ENCODE measurements at regions not wholly inside any gene's neighbourhood (a gene's known extent, or its start where the extent isn't known, plus 50 kb on each side); places are given as distances from the start of the nearest gene placed in this dataset.
"Not testable (repeated sequence)": the region's sequence is repeated elsewhere in the genome, so short reads cannot be mapped to it uniquely, and the experiment has no call there.

DNA sequence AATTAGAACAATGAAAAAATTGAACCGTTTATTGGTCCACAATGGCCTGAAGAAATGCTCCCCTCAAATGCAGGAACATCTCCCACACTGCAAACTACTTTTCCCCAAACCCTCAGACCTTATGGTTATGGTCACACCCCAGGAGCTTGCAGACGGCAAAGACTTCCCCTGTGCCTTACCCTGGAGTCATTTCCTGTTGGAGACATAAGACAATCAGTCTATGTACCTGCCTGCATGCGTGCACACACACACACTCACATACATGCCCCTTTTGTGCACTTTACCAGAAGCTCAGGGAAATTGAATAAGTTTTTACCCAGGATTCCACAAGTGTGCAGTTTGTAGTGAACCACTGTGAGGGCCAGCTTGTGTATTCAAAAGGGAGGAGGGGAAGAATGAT lies 281.9 kb upstream of the CELF4 start:
- no peak overlapping the region for H3K9ac ChIP-seq
- no peak overlapping the region for H3K4me3 ChIP-seq
- H4K20me1 ChIP-seq = no peaks in the 10 kb centered on the region
- no peaks in the 10 kb centered on the region for H3K36me3 ChIP-seq
- TF ChIP-seq Cebpa-rat (IDR thresholded peaks at IDR 0.05) = no peak
- no peaks in the 10 kb centered on the region for H3K4me1 ChIP-seq
- no peaks in the 10 kb centered on the region for H3K9me3 ChIP-seq
- H3K4me2 ChIP-seq = no peak overlapping the region
- no peaks in the 10 kb centered on the region for H3K27me3 ChIP-seq
- H3K27ac ChIP-seq = no peak overlapping the region

DNA sequence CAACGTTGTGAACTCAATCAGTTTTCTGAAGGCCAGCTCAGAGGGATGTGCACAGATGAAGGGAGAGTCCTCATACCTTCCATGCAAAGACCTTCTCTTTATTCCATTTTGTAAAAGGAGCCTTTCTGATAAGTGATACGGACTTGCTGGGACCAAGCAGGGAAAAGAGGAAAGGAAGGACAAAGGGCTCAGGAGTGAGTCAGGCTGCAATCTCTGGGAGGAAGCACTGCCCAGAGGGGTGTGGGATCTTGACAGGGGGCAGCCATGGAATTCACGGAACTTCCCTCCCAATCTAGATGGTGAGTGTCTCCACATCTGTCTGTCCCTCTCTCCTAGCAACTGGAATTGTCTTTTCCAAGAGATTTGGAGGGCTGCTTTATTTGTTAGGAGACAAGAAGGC lies 281.4 kb upstream of the CELF4 start:
- Histone ChIP-seq H3K4me3 (no peak overlapping the region), H3K27ac (no peak overlapping the region), H3K36me3 (no peaks in the 10 kb centered on the region), H3K4me2 (no peak overlapping the region), H3K27me3 (no peaks in the 10 kb centered on the region), H4K20me1 (no peaks in the 10 kb centered on the region), H3K4me1 (no peaks in the 10 kb centered on the region), H3K9me3 (no peaks in the 10 kb centered on the region), H3K9ac (no peak overlapping the region)
- TF ChIP-seq Cebpa-rat (IDR thresholded peaks at IDR 0.05) = no peak

DNA sequence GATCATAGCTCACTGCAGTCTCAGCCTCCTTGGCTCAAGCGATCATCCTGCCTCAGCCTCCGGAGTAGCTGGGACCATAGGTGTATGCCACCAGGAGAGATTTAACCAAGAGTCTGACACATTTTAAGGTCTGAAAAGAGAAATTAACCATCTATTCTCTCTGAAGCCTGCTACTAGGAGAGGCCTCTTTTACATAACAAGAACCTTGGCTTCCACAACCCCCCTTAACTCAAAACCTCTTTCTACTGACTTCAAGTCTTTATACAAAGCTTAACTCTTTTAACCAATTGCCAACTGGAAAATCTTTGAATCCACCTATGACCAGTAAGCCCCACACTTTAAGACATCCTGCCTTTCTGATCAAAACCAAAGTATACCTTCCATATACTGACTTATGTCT lies 279.9 kb upstream of the CELF4 start:
- no peaks in the 10 kb centered on the region for H3K4me1 ChIP-seq
- no peaks in the 10 kb centered on the region for H4K20me1 ChIP-seq
- TF ChIP-seq Cebpa-rat (IDR thresholded peaks at IDR 0.05) = no peak
- no peak overlapping the region for H3K4me2 ChIP-seq
- no peaks in the 10 kb centered on the region for H3K36me3 ChIP-seq
- H3K9me3 ChIP-seq = peaks cover 5% of the 10 kb centered on the region; the same call in 1 of the 2 replicates
- no peaks in the 10 kb centered on the region for H3K27me3 ChIP-seq
- H3K4me3 ChIP-seq = no peak overlapping the region
- H3K27ac ChIP-seq = no peak overlapping the region
- no peak overlapping the region for H3K9ac ChIP-seq

DNA sequence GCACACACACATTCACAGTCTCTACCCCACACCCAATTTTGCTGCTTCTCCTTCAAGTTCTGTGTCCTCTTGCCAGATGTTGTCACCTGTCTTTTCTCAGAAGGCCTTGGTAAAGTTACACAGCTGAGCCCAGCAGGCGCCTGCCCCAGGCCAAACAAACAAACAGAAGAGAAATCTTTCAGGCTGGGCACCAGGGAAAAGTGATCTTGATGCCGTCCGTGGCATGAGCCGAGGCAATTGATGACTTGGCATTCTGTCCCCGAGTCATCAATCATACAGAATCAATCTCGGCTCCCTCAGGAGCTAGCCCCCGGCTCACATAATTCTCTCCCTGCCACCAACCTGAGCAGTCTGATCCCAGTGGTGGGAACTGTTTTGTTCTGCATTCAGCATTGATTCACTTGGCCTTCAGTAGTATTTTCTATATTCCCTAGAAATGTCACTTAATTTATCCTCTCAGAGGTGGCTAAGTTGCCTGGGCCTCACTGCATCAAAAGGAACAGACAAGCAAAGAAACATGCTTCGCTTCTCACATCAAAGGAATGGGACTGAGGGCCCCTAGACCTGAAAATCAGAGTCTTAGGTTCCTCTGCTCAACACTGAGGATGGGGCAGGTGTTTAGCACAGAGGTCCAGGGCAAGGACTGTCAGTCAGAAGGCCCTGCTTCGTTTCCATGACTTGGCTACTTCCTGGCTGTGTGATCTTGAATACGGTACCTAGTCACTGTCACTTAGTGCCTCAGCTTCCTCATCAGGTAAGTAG lies 278.8 kb upstream of the CELF4 start:
- TF ChIP-seq Cebpa-rat (IDR thresholded peaks at IDR 0.05) = no peak
- Histone ChIP-seq H3K4me2 (no peak overlapping the region), H4K20me1 (no peaks in the 10 kb centered on the region), H3K27me3 (no peaks in the 10 kb centered on the region), H3K36me3 (no peaks in the 10 kb centered on the region), H3K9ac (no peak overlapping the region), H3K9me3 (peaks cover 5% of the 10 kb centered on the region; the same call in 1 of the 2 replicates), H3K4me1 (no peaks in the 10 kb centered on the region), H3K4me3 (no peak overlapping the region), H3K27ac (no peak overlapping the region)

DNA sequence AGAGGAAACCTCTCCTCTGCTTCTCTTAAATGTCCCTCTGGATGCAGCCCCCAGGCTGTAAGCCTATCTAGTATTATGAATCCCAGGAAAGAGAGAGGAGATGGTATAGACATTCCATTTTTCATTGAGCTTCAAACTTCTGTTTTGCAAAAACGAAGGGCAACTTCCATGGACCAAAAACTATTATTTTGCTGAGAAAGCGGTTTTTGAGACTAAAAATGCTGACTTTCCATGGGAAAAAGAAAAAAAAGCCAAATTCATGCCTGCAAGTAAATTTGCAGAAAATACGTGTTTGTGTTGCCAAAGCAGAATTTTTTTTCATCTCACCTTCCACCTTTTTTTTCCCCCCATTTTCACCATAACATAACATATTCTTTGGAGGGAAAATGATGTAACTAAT lies 272.5 kb upstream of the CELF4 start:
- H3K4me2 ChIP-seq = no peak overlapping the region
- no peaks in the 10 kb centered on the region for H3K36me3 ChIP-seq
- no peak overlapping the region for H3K9ac ChIP-seq
- H3K4me1 ChIP-seq = no peaks in the 10 kb centered on the region
- no peak for TF ChIP-seq Cebpa-rat (IDR thresholded peaks at IDR 0.05)
- no peaks in the 10 kb centered on the region for H4K20me1 ChIP-seq
- H3K27ac ChIP-seq = no peak overlapping the region
- H3K4me3 ChIP-seq = no peak overlapping the region
- no peaks in the 10 kb centered on the region for H3K27me3 ChIP-seq
- peaks cover 5% of the 10 kb centered on the region; the same call in 1 of the 2 replicates for H3K9me3 ChIP-seq

DNA sequence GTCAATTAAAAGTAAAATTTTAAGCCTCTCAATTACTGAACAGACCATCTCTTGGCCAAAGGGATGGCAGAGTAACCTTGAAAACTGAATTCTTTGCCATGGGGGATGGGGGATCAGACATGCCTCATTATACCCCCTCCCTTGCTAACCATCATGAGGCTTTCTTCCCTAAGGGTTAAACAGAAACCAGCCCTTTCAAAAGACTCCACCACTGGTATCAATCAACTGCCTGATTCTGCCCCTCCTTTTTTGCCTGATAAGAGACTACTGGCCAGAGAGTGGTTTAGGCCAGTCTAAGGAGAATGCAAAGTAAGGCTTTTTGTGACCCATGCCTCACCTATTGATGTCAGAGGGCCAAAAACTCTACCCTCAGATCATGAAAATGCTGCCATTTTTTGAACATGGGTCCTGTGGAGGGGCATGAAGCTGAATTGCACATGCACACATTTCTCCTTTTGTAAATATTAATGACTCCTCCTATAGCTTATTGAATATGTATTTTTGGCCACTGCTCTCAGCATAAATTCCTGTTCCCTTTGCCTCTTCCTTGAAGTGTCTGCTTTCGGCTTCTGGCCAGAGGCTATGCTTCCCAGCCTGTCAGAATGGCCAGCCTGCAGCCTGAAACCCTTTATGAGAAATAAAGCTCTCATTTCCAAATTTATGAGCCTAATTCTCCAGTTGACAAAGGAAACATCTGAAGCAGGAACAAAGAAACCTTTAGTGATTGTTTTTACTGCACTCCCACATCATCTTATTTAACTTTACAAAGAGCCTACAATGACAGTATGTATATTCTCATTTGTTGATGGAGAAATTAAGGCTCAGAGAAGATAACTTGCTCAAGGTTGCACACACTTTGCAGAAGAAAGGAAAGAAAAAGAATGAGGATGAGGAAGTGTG lies 270.7 kb upstream of the CELF4 start:
- no peak overlapping the region for H3K4me3 ChIP-seq
- no peak for TF ChIP-seq Cebpa-rat (IDR thresholded peaks at IDR 0.05)
- no peak overlapping the region for H3K9ac ChIP-seq
- H3K27ac ChIP-seq = no peak overlapping the region
- H3K9me3 ChIP-seq = peaks cover 11% of the 10 kb centered on the region
- H3K4me2 ChIP-seq = no peak overlapping the region
- H4K20me1 ChIP-seq = no peaks in the 10 kb centered on the region
- no peaks in the 10 kb centered on the region for H3K27me3 ChIP-seq
- H3K36me3 ChIP-seq = no peaks in the 10 kb centered on the region
- no peaks in the 10 kb centered on the region for H3K4me1 ChIP-seq

DNA sequence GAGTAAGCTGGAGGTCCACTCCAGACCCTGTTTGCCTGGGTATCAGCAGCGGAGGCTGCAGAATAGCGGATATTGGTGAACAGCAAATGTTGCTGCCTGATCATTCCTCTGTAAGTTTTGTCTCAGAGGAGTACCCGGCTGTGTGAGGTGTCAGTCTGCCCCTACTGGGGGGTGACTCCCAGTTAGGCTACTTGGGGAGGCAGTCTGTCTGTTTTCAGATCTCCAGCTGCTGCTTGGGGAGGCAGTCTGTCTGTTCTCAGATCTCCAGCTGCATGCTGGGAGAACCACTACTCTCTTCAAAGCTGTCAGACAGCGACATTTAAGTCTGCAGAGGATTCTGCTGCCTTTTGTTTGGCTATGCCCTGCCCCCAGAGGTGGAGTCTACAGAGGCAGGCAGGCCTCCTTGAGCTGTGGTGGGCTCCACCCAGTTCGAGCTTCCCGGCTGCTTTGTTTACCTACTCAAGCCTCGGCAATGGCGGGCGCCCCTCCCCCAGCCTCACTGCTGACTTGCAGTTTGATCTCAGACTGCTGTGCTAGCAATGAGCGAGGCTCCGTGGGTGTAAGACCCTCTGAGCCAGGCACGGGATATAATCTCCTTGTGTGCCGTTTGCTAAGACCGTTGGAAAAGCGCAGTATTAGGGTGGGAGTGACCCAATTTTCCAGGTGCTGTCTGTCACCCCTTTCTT lies 266.6 kb upstream of the CELF4 start:
- not testable (repeated sequence) for H3K4me3 ChIP-seq, H3K4me1 ChIP-seq, H3K27ac ChIP-seq, H3K4me2 ChIP-seq, H3K9ac ChIP-seq, H3K27me3 ChIP-seq, H3K36me3 ChIP-seq, H3K9me3 ChIP-seq, H4K20me1 ChIP-seq

DNA sequence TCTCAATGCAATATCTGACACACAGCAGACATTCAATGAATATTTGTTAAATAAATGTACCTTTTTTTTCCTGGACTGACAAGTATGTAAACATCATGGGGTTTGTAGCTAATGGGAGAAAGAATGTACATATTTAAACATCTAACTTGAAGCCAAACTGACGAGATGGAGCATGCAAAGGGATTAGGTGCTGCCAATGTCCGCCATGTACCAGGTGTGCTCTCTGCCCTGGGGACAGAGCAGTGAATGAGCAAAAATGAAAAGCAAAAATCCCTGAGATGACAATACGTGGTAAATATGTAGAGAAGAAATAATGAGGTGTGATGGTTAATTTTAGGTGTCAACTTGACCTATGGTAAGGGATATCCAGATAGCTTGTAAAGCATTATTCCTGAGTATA lies 247.4 kb upstream of the CELF4 start:
- TF ChIP-seq Cebpa-rat (IDR thresholded peaks at IDR 0.05) = no peak
- Histone ChIP-seq H3K4me2 (no peak overlapping the region), H3K27me3 (no peaks in the 10 kb centered on the region), H3K4me1 (no peaks in the 10 kb centered on the region), H4K20me1 (no peaks in the 10 kb centered on the region), H3K9ac (no peak overlapping the region), H3K4me3 (no peak overlapping the region), H3K36me3 (no peaks in the 10 kb centered on the region), H3K9me3 (no peaks in the 10 kb centered on the region; the same call in 1 of the 2 replicates), H3K27ac (no peak overlapping the region)

DNA sequence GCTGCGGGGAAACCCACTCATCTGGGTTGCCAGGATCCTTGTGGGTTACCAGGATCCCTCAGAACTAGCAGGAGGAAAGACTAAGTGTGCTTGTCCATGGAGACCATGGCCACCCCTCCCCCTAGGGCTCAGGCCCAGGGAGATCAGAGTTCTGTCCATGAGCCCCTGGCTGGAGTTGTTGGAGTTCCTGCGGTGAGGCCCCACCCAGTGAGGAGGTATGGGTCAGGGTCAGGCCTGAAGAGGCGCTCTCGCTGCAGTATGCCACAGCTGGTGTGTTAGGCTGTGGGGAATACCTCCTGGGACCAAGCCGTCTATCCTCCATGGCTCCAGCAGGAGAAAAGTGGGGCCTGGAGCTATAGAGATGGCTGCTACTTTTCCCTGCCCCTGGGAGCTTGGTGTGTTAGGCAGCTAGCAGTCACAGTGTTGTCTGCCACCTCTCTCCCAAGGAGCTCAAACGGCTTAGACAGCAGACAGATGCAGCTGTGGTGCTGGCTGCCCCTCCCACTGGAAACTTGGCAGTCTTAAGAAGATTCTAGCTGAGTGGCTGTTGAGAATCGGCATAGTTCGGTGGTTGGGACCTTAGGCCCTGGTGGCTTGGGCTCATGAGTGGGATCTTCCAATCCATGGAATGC lies 240.3 kb upstream of the CELF4 start:
- H3K4me2 ChIP-seq = no peak overlapping the region
- H3K27me3 ChIP-seq = no peaks in the 10 kb centered on the region
- no peaks in the 10 kb centered on the region for H4K20me1 ChIP-seq
- no peak overlapping the region for H3K9ac ChIP-seq
- H3K36me3 ChIP-seq = no peaks in the 10 kb centered on the region
- no peaks in the 10 kb centered on the region for H3K9me3 ChIP-seq
- H3K4me3 ChIP-seq = no peak overlapping the region
- no peak overlapping the region for H3K27ac ChIP-seq
- no peak for TF ChIP-seq Cebpa-rat (IDR thresholded peaks at IDR 0.05)
- H3K4me1 ChIP-seq = no peaks in the 10 kb centered on the region
